ENCODE measurements at regions not wholly inside any gene's neighbourhood (a gene's known extent, or its start where the extent isn't known, plus 50 kb on each side); places are given as distances from the start of the nearest gene placed in this dataset.

- Histone ChIP-seq H3K27me3 (peaks cover 9% of the 10 kb centered on the region), H3K9me3 (no peaks in the 10 kb centered on the region), H3K4me1 (ENCODE audit: control insufficient read depth in 1 of 2, insufficient read depth in 1 of 2, low read depth in 1 of 2, low read length in 1 of 2) (no peaks in the 10 kb centered on the region), H3K36me3 (no peaks in the 10 kb centered on the region), H3K27ac (no peak overlapping the region), H3K4me3 (ENCODE audit: low read depth in 1 of 2, low read length in 1 of 2) (no peak overlapping the region)
- TF ChIP-seq, protein P1, sequence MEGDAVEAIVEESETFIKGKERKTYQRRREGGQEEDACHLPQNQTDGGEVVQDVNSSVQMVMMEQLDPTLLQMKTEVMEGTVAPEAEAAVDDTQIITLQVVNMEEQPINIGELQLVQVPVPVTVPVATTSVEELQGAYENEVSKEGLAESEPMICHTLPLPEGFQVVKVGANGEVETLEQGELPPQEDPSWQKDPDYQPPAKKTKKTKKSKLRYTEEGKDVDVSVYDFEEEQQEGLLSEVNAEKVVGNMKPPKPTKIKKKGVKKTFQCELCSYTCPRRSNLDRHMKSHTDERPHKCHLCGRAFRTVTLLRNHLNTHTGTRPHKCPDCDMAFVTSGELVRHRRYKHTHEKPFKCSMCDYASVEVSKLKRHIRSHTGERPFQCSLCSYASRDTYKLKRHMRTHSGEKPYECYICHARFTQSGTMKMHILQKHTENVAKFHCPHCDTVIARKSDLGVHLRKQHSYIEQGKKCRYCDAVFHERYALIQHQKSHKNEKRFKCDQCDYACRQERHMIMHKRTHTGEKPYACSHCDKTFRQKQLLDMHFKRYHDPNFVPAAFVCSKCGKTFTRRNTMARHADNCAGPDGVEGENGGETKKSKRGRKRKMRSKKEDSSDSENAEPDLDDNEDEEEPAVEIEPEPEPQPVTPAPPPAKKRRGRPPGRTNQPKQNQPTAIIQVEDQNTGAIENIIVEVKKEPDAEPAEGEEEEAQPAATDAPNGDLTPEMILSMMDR (IDR thresholded peaks at IDR 0.05) = no peak
Observed at GRCh38 chr2:120809609-120810440, 74.2 kb downstream of the GLI2 start.

GRCh38 chr2:120810639-120811038 lies 75.0 kb downstream of the GLI2 start:
- TF ChIP-seq, protein P1 (IDR thresholded peaks at IDR 0.05) = no peak
- Histone ChIP-seq H3K9me3 (no peaks in the 10 kb centered on the region), H3K4me1 (ENCODE audit: control insufficient read depth in 1 of 2, insufficient read depth in 1 of 2, low read depth in 1 of 2, low read length in 1 of 2) (no peaks in the 10 kb centered on the region), H3K36me3 (no peaks in the 10 kb centered on the region), H3K27ac (no peak overlapping the region), H3K4me3 (ENCODE audit: low read depth in 1 of 2, low read length in 1 of 2) (no peak overlapping the region), H3K27me3 (peaks cover 9% of the 10 kb centered on the region)

GRCh38 chr2:120812866-120813265 lies 77.2 kb downstream of the GLI2 start:
- peaks cover 9% of the 10 kb centered on the region for H3K27me3 ChIP-seq
- TF ChIP-seq, protein P1 (IDR thresholded peaks at IDR 0.05) = no peak
- H3K4me1 ChIP-seq (ENCODE audit: control insufficient read depth in 1 of 2, insufficient read depth in 1 of 2, low read depth in 1 of 2, low read length in 1 of 2) = no peaks in the 10 kb centered on the region
- H3K9me3 ChIP-seq = no peaks in the 10 kb centered on the region
- H3K4me3 ChIP-seq (ENCODE audit: low read depth in 1 of 2, low read length in 1 of 2) = no peak overlapping the region
- H3K36me3 ChIP-seq = no peaks in the 10 kb centered on the region
- no peak overlapping the region for H3K27ac ChIP-seq

DNA sequence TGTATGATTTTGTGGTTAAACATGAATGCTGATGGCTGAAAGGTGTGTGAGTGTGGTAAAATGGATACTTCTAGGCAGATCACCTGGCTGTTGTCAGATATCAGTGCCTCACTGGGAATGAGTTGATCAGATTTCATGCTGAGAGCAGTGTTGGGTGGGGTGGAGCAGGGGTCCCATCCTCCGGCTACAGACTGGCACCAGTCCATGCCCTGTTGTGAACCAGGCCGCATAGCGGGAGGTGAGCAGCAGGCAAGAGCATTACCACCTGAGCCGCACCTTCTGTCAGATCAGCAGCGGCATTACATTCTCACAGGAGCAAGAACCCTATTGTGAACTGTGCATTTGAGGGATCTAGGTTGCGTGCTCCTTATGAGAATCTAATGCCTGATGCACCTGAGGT lies 78.7 kb downstream of the GLI2 start:
- TF ChIP-seq, protein P1 (IDR thresholded peaks at IDR 0.05) = no peak
- no peaks in the 10 kb centered on the region for H3K4me1 ChIP-seq (ENCODE audit: control insufficient read depth in 1 of 2, insufficient read depth in 1 of 2, low read depth in 1 of 2, low read length in 1 of 2)
- H3K9me3 ChIP-seq = no peaks in the 10 kb centered on the region
- H3K27me3 ChIP-seq = peaks cover 9% of the 10 kb centered on the region
- no peak overlapping the region for H3K27ac ChIP-seq
- H3K4me3 ChIP-seq (ENCODE audit: low read depth in 1 of 2, low read length in 1 of 2) = no peak overlapping the region
- no peaks in the 10 kb centered on the region for H3K36me3 ChIP-seq

DNA sequence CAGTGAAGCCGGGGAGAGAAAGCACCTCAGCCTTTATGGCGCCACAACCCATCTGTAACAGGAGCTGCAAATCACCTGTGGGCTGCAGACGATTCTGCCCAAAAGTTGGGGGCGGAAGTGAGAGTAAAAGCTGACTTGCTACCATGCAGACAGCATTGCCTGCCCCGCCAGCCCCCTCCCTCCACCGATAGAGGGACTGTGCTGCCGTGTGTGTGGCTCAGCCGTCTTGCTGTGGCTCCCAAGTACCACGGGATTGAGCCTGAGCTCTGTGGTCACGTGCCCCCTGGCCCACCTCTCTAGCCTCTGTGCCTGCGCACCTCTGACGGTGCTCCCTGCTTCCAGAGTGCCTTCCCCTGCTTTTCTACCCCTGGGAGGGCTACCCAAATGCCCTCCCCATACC lies 79.6 kb downstream of the GLI2 start:
- TF ChIP-seq, protein P1 (IDR thresholded peaks at IDR 0.05) = no peak
- Histone ChIP-seq H3K27me3 (peaks cover under 1% of the 10 kb centered on the region), H3K27ac (no peak overlapping the region), H3K9me3 (no peaks in the 10 kb centered on the region), H3K36me3 (no peaks in the 10 kb centered on the region), H3K4me3 (ENCODE audit: low read depth in 1 of 2, low read length in 1 of 2) (no peak overlapping the region), H3K4me1 (ENCODE audit: control insufficient read depth in 1 of 2, insufficient read depth in 1 of 2, low read depth in 1 of 2, low read length in 1 of 2) (no peaks in the 10 kb centered on the region)
